Smooth muscle cell (in vitro differentiated cells): ENCODE measurements at regions not wholly inside any gene's neighbourhood (a gene's known extent, or its start where the extent isn't known, plus 50 kb on each side); places are given as distances from the start of the nearest gene placed in this dataset.

Experiments
- DNase-seq: peaks from one replicate; lab custom pipeline; 2025; ENCODE audit not compliant: unreplicated experiment; lab: John Stamatoyannopoulos, UW
- H2AFZ ChIP-seq: fragments of 200-600 bp; sonication (generic); 2 replicates; pipeline ENCODE4 v1.6.0; 2016; ENCODE audit warnings: antibody characterized with exemption, low read depth, mild to moderate bottlenecking
- H3F3A ChIP-seq: fragments of 200-600 bp; sonication (generic); 2 replicates; pipeline ENCODE4 v1.6.0; 2017; ENCODE audit warnings: antibody characterized with exemption, low read depth
- H3K27ac ChIP-seq: fragments of 200-600 bp; sonication (generic); 2 replicates; pipeline ENCODE4 v1.5.1; 2016; ENCODE audit warnings: low read depth, mild to moderate bottlenecking
- H3K27me3 ChIP-seq: fragments of 200-600 bp; sonication (generic); 2 replicates; pipeline ENCODE4 v1.6.1; 2016; ENCODE audit warnings: low read depth, mild to moderate bottlenecking
- H3K36me3 ChIP-seq: fragments of 200-600 bp; sonication (generic); 2 replicates; pipeline ENCODE4 v1.5.1; 2016; ENCODE audit warnings: low read depth
- H3K4me1 ChIP-seq: fragments of 200-600 bp; sonication (generic); 2 replicates; pipeline ENCODE4 v1.5.1; 2016; ENCODE audit warnings: low read depth
- H3K4me2 ChIP-seq: fragments of 200-600 bp; sonication (generic); 2 replicates; pipeline ENCODE4 v1.6.0; 2016; ENCODE audit warnings: mild to moderate bottlenecking
- H3K4me3 ChIP-seq: fragments of 200-600 bp; sonication (generic); 2 replicates; pipeline ENCODE4 v1.5.1; 2016; ENCODE audit warnings: mild to moderate bottlenecking
- H3K79me2 ChIP-seq: fragments of 200-600 bp; sonication (generic); 2 replicates; pipeline ENCODE4 v1.6.0; 2016; ENCODE audit warnings: low read depth, mild to moderate bottlenecking
- H3K9ac ChIP-seq: fragments of 200-600 bp; sonication (generic); 2 replicates; pipeline ENCODE4 v1.6.0; 2016; ENCODE audit warnings: low read depth
- H3K9me3 ChIP-seq: fragments of 200-600 bp; sonication (generic); replicated peaks from 2 replicates; pipeline ENCODE4 v1.5.1; 2016; ENCODE audit warnings: low read depth
- H4K20me1 ChIP-seq: fragments of 200-600 bp; sonication (generic); 2 replicates; pipeline ENCODE4 v1.6.0; 2016; ENCODE audit warnings: low read depth
- CTCF ChIP-seq: fragments of 200-600 bp; sonication (generic); IDR thresholded peaks from 2 replicates; pipeline ENCODE4 v1.5.1; 2017; ENCODE audit warnings: borderline replicate concordance, mild to moderate bottlenecking, antibody characterized with exemption; ENCODE audit not compliant: insufficient read depth, poor library complexity, severe bottlenecking
- WGBS: methylation state at CpG from one replicate; pipeline ENCODE4 v1.1.7; 2016; ENCODE audit warnings: low lambda C conversion rate; 5-methylcytosine and 5-hydroxymethylcytosine counted together

GRCh38 chr14:85451421-85451820 is 78.5 kb upstream of the FLRT2 start:
- Histone ChIP-seq H2AFZ (no peak overlapping the region), H3K4me1 (no peaks in the 10 kb centered on the region), H3F3A (no peaks in the 10 kb centered on the region), H3K79me2 (no peaks in the 10 kb centered on the region), H3K36me3 (no peaks in the 10 kb centered on the region), H3K4me2 (no peak overlapping the region), H3K9me3 (no peaks in the 10 kb centered on the region), H3K9ac (no peak overlapping the region), H3K27me3 (no peaks in the 10 kb centered on the region), H3K27ac (no peak overlapping the region), H3K4me3 (no peak overlapping the region), H4K20me1 (no peaks in the 10 kb centered on the region)
- TF ChIP-seq CTCF = no peak
- no peak for DNase-seq

GRCh38 chr14:85453401-85454225 is 76.3 kb upstream of the FLRT2 start:
- no peaks in the 10 kb centered on the region for H3K9me3 ChIP-seq
- no peak overlapping the region for H3K9ac ChIP-seq
- H3K4me1 ChIP-seq = no peaks in the 10 kb centered on the region
- no peak overlapping the region for H3K27ac ChIP-seq
- no peaks in the 10 kb centered on the region for H3K27me3 ChIP-seq
- H3K4me3 ChIP-seq = no peak overlapping the region
- H2AFZ ChIP-seq = no peak overlapping the region
- 85% methylated on average over 2 of the region's 2 CpGs for WGBS
- no peak for TF ChIP-seq CTCF
- no peak for DNase-seq
- H4K20me1 ChIP-seq = no peaks in the 10 kb centered on the region
- no peaks in the 10 kb centered on the region for H3K79me2 ChIP-seq
- no peaks in the 10 kb centered on the region for H3F3A ChIP-seq
- H3K4me2 ChIP-seq = no peak overlapping the region
- no peaks in the 10 kb centered on the region for H3K36me3 ChIP-seq

GRCh38 chr14:85454226-85454813 is 75.6 kb upstream of the FLRT2 start:
- DNase-seq = no peak
- TF ChIP-seq CTCF = no peak
- no peak overlapping the region for H3K4me3 ChIP-seq
- H2AFZ ChIP-seq = no peak overlapping the region
- no peaks in the 10 kb centered on the region for H3F3A ChIP-seq
- no peaks in the 10 kb centered on the region for H3K4me1 ChIP-seq
- no peaks in the 10 kb centered on the region for H3K27me3 ChIP-seq
- no peaks in the 10 kb centered on the region for H4K20me1 ChIP-seq
- no peak overlapping the region for H3K27ac ChIP-seq
- no peaks in the 10 kb centered on the region for H3K79me2 ChIP-seq
- no peak overlapping the region for H3K4me2 ChIP-seq
- H3K36me3 ChIP-seq = no peaks in the 10 kb centered on the region
- H3K9me3 ChIP-seq = no peaks in the 10 kb centered on the region
- 96% methylated on average over 3 of the region's 3 CpGs for WGBS
- no peak overlapping the region for H3K9ac ChIP-seq
